Liver (tissue), 3 donors: ENCODE measurements at regions not wholly inside any gene's neighbourhood (a gene's known extent, or its start where the extent isn't known, plus 50 kb on each side); places are given as distances from the start of the nearest gene placed in this dataset.

Experiments
- CTCF ChIP-seq: fragments of 150-350 bp; IDR thresholded peaks from 2 replicates; pipeline ENCODE4 v1.5.1; 2017; ENCODE audit warnings: improper control_type of control experiment, low read depth, low read length; ENCODE audit not compliant: missing input control
- EGR1 ChIP-seq, 2 donors: IDR thresholded peaks; 2 replicates each; pipeline ENCODE4 v1.6.1; 2016 to 2018; ENCODE audit warnings: antibody characterized with exemption in 2 of 2, low read depth in 2 of 2
- FOXA1 ChIP-seq: IDR thresholded peaks from 2 replicates; pipeline ENCODE4 v1.6.1; 2016; ENCODE audit warnings: antibody characterized with exemption
- HNF4G ChIP-seq: IDR thresholded peaks from 2 replicates; pipeline ENCODE4 v1.6.1; 2016; ENCODE audit warnings: antibody characterized with exemption
- JUND ChIP-seq, 2 donors: IDR thresholded peaks; 2 replicates each; pipeline ENCODE4 v1.6.1; 2016; ENCODE audit warnings: antibody characterized with exemption in 2 of 2
- MAX ChIP-seq: IDR thresholded peaks from 2 replicates; pipeline ENCODE4 v1.6.1; 2016; ENCODE audit warnings: antibody characterized with exemption
- RAD21 ChIP-seq, 2 donors: IDR thresholded peaks; 2 replicates each; pipeline ENCODE4 v1.6.1; 2016; ENCODE audit warnings: antibody characterized with exemption in 2 of 2, mild to moderate bottlenecking in 2 of 2
- RXRA ChIP-seq, 2 donors: IDR thresholded peaks; 2 replicates each; pipeline ENCODE4 v1.6.1; 2017 to 2018; ENCODE audit warnings: antibody characterized with exemption in 2 of 2, mild to moderate bottlenecking in 1 of 2
- SP1 ChIP-seq: IDR thresholded peaks from 2 replicates; pipeline ENCODE4 v1.6.1; 2018; ENCODE audit warnings: antibody characterized with exemption, mild to moderate bottlenecking
- TAF1 ChIP-seq: conservative IDR thresholded peaks from 2 replicates; pipeline ENCODE4 v1.6.1; 2016; ENCODE audit warnings: antibody characterized with exemption, mild to moderate bottlenecking
- ZBTB33 ChIP-seq: IDR thresholded peaks from 2 replicates; pipeline ENCODE4 v1.6.1; 2016; ENCODE audit warnings: antibody characterized with exemption
- TF ChIP-seq, protein P1 (sequence below): IDR thresholded peaks from 2 replicates; pipeline ENCODE4 v1.6.1; 2016; ENCODE audit warnings: antibody characterized with exemption, mild to moderate bottlenecking
- donor health status: healthy.
- donor health status: healthy.

GRCh38 chr1:76021846-76022245, 52.7 kb upstream of the ST6GALNAC3 start:
- no peak for TF ChIP-seq HNF4G
- TF ChIP-seq CTCF: no peak
- TF ChIP-seq SP1: no peak
- TF ChIP-seq JUND (IDR thresholded peaks at IDR 0.05): no peak
- no peak for TF ChIP-seq MAX
- TF ChIP-seq EGR1 (IDR thresholded peaks at IDR 0.05; ENCODE audit: low read depth in 2 of 2): no peak
- TF ChIP-seq TAF1: no peak
- TF ChIP-seq ZBTB33: no peak
- TF ChIP-seq, protein P1, sequence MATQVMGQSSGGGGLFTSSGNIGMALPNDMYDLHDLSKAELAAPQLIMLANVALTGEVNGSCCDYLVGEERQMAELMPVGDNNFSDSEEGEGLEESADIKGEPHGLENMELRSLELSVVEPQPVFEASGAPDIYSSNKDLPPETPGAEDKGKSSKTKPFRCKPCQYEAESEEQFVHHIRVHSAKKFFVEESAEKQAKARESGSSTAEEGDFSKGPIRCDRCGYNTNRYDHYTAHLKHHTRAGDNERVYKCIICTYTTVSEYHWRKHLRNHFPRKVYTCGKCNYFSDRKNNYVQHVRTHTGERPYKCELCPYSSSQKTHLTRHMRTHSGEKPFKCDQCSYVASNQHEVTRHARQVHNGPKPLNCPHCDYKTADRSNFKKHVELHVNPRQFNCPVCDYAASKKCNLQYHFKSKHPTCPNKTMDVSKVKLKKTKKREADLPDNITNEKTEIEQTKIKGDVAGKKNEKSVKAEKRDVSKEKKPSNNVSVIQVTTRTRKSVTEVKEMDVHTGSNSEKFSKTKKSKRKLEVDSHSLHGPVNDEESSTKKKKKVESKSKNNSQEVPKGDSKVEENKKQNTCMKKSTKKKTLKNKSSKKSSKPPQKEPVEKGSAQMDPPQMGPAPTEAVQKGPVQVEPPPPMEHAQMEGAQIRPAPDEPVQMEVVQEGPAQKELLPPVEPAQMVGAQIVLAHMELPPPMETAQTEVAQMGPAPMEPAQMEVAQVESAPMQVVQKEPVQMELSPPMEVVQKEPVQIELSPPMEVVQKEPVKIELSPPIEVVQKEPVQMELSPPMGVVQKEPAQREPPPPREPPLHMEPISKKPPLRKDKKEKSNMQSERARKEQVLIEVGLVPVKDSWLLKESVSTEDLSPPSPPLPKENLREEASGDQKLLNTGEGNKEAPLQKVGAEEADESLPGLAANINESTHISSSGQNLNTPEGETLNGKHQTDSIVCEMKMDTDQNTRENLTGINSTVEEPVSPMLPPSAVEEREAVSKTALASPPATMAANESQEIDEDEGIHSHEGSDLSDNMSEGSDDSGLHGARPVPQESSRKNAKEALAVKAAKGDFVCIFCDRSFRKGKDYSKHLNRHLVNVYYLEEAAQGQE: no peak
- no peak for TF ChIP-seq RXRA (IDR thresholded peaks at IDR 0.05)
- no peak for TF ChIP-seq RAD21 (IDR thresholded peaks at IDR 0.05)
- no peak for TF ChIP-seq FOXA1
